GM18909 (cell line): ENCODE measurements at regions not wholly inside any gene's neighbourhood (a gene's known extent, or its start where the extent isn't known, plus 50 kb on each side); places are given as distances from the start of the nearest gene placed in this dataset.

ENCODE experiments used
- ATAC-seq: cut with Tn5 transposase; IDR thresholded peaks from one replicate; pipeline ENCODE4 v1.9.1; 2021; ENCODE audit warnings: mild to moderate bottlenecking; ENCODE audit not compliant: unreplicated experiment, poor library complexity

DNA sequence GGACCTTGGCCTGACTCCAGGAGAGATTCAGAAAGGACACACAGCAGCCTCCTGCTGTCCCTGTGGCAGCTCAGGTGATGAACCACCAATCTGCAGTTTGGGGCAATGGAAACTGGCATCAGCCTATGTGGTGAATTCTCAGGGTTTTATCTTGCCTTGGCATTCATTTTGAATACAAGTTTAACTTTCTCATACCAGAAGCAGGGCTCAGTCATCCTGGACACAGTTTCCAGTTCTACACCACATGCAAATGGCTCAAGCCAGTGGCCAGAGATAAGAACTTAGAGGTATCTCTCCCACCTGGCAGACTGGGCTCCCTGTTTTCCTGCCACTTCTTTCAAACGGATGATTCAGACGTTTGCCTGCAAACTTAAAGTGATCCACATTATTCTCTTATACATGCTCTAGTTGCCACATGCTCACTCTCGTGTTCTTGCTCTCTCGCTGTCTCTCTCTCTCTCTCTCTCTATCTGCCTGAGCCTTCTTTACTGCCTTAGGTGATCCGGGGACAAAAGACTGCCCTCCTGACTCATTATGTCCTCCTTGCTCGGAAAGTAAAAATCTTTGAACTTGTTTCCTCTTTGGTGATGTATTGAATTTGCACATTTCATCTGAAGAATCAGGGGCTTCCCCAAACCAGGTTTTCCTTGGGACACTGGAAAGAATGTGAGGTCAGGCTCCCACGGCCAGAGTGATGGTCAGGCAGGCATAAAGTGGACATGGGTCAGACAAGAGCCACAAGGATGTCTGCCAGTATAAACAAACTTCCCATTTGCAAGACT lies 99.6 kb upstream of the STT3B start:
- ATAC-seq: no peak

GRCh38 chr3:31433679-31433992 lies 99.1 kb upstream of the STT3B start:
- no peak for ATAC-seq

GRCh38 chr3:31434819-31435218 lies 97.9 kb upstream of the STT3B start:
- ATAC-seq: no peak

DNA sequence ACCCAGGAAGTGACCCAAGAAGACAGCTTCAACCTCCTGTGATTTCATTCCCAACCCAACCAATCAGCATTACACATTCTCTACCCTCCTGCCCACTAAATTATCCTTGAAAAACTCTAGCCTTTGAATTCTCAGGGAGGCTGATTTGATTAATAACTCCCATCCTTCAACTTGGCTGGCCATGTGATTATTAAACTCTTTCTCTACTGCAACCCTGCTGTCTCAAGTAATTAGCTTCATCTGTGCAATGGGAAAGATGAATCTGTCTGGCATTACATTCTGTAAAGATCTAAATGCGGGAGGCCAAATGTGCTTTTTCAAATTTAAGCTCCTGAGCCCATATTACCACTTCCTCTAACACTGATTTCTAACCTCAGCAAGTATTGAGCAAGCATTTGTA lies 95.9 kb upstream of the STT3B start:
- ATAC-seq: no peak

DNA sequence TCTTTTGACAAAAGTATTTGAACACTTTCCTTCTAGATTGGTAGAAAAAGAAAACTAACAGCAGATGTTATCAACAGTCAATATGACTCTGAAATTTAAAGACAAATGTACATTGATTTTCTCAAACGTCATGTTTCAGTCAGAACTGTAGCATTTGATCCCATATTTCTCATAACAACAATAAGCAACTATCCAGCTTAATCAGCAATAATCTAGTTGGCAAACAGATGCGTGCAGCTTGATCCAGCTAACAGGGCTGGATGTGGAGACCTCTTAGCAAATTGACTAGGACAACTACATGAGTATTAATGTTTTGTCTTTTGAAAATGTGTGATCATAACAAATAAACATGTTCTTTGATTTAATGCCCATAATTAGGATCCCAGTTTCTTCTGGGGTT lies 94.0 kb upstream of the STT3B start:
- ATAC-seq: no peak

GRCh38 chr3:31439890-31440750 lies 92.6 kb upstream of the STT3B start:
- no peak for ATAC-seq

DNA sequence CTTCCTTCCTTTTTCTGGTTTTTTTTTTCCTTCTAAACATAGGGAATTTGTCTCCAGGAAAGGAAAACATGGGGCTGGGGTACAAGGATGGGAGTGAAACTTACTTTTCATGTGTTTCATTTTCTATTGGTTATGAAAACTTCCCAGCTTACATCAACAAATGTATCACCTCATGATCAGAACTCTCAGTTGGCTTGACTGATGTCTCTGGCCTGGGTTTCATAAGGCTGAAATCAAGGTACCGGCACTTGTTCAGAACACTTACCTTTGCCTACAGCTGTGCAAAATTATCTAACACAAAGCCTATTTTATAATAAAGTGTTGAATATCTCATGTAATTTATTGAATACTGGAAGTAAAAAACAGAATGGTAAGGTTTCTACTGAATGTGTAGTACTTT lies 91.8 kb upstream of the STT3B start:
- no peak for ATAC-seq

- no peak for ATAC-seq
Observed at GRCh38 chr3:31442755-31443154, 90.0 kb upstream of the STT3B start.

DNA sequence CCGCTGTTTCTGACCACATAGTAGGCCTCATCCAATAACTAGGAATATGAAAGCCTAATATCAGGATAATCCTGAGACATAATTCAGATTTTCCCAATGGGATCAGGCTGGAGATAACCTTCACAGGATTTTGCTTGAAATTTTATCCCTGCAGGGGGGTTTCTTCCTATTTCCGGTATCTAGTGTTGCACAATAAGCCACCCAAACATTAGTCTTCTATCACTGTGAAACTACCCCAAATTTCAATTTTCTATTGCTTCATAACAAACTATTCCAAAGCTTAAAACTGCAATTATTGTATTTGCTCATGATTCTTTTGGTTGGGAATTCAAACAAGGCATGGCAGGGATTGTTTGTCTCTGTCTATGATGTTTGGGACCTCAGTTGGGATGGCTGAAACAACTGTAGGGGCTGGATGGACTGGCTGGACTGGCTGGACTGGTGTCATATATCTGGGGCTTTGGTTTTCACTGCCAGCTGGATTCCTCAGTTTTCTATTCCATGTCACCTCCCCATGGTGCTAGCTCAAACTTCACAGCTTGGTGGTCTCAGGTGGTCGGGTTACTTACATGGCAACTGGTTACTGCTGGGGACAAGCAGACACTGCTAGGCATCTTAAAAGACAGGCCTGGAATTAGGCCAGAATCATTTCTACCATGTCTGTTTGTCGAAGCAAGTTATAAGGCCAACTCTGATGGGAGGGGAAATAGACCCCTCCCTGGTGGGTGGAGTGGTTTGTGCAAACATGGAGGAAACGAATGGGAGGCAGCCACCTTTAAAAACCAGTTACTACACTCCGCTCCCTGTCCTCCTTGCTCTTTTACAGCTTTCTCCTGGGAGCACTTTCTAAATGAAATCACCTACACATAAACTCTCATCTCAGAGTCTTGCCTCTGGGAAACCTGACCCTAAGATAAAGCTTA lies 88.2 kb upstream of the STT3B start:
- no peak for ATAC-seq

- no peak for ATAC-seq
Observed at GRCh38 chr3:31445701-31446100, 87.0 kb upstream of the STT3B start.

DNA sequence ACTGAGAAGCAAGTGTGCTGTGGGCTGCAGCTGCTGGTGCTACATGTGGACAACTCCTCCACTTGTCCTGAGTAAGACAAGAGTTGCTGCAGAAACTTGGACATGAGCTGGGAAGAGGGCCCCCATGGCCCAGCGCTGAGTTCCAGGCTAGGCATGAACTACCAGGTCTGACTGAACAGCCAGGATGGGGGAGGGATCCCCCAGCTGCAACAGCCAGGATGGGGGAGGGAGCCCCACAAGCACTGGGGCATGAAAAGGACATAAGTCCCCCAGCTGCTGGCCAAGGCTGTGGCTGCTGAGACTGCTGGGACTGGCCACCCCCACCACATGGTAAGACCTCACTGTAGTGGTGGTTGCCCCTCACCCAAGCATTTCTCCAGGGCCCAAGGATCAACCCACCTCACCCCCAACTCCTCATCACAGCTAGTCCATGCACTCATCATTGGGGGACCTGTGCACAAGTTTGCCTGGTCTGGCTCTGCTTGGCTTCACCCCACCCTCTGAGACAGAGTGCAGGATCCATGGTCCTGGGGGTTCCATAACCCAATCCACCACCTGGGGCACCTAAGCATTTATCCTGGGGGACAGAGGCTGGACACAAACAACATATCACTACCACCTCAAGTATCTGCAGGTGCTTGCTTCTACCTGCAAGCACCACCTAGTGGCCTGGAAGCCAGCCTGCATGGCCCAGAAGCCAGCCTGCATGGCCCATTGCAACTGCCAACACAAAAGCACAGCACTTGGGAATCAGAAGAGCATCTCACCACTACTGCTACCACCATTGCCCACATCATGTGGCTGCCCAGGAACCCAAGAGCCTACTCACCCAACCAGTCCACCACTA lies 84.5 kb upstream of the STT3B start:
- peak; percentile 54 for ATAC-seq

DNA sequence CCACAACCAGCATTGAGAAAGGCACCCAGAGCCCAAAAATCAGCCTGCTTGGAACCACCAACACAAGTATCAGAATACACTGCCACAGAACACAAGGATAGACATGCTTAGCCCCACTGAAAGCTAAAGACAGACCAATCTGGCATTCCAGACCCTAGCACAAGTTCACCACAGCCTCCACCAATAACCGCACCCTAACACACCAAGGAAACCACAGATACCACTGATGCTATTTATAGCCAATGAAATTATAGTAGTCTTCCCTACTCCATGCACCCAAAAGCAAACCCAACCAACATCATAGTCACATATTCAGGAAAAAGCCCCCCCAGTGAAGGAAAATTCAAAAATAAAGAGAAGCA lies 83.9 kb upstream of the STT3B start:
- ATAC-seq: peak; percentile 36

- ATAC-seq: no peak
Observed at GRCh38 chr3:31449318-31449717, 83.4 kb upstream of the STT3B start.

DNA sequence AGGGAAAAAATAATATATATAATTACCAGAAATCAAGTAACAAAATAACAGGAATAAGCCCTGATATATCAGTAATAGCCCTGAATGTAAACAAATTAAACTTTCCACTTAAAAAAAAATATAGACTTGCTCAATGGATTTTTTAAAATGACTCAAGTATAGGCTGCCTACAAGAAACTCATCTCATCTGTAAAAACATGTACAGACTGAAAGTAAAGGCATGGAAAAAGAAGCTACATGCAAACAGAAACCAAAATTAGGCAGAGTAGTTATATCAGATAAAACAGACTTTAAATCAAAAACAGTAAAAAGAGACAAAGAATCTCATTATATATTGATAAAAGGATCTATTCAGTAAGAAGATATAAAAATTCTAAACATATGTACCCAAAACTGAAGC lies 82.4 kb upstream of the STT3B start:
- ATAC-seq: no peak

DNA sequence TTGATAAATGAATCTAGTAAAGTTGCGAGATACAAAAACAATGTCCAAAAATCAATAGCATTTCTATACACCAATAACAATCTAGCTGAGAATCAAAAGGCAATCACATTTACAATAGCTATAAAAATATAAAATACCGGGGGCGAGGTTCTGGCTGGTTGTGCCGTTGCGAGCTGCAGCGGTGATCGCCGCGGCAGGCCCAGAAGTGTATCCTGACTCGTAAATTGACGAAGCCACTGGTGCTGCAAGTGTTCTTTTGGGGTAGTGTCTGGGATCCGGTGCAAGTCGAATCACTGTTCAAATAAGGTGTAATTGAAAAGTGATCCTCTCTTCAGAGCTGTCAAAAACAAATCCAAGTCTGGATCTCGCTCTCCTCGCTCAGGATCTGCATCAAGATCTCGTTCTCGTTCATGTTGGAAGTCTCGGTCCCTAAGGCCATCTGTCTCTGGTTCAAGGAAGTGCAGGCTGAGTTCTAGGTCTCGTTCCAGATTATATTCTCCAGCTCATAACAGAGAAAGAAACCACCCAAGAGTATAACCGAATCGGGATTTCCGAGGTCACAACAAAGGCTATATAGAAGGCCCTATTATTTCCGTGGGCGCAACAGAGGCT lies 80.1 kb upstream of the STT3B start:
- ATAC-seq: no peak

DNA sequence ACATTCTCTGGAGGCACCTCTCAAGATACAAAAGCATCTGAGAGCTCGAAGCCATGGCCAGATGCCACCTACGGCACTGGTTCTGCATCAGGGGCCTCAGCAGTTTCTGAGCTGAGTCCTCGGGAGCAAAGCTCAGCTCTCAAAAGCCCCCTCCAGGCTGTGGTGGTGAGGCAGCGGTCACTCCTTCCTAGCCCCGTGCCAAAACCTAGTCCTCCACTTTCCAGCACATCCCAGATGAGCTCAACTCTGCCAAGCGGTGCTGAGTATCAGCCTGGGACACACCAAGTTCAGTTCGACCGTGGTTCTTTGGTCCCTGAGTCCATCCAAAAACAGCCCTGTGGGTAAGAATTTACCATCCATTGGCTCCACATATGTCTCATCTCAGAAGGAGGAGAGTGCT lies 79.3 kb upstream of the STT3B start:
- ATAC-seq: no peak

DNA sequence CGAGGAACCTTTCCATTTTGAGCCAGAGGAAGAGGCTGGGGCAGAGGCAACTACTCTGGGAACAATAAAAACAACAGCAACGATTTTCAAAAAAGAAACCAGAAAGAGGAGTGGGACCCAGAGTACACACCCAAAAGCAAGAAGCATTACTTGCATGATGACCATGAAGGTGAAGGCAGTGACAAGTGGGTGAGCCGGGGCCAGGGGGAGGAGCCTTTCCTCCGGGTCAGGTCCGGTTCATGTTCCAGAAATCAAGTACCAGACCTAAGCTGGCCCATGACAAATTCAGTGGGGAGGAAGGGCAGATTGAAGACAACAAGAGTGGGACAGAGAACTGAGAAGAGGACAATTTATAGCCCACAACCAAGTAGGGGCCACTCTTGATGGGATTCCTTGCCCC lies 77.2 kb upstream of the STT3B start:
- ATAC-seq: no peak

DNA sequence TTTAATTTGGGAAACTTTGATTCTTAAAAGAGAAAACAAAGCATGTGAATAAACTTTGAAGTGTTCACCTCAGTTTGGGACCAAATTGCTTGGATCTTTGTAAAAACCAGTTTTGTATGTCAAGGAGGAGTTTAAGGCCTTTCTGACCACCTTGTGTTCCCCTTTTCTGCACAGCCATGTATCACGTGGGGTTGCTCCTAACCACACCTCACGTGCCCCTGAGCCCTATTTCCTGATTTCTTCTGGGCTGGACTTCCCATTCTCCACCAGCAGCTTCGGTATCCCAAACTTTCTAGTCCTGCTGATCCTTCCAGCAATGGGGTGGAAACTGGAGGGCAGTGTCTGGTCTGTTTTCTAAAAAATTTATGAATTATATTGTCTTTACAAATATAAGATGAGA lies 76.4 kb upstream of the STT3B start:
- no peak for ATAC-seq

GRCh38 chr3:31461426-31461825 lies 71.3 kb upstream of the STT3B start:
- ATAC-seq: no peak
